ENCODE measurements at regions not wholly inside any gene's neighbourhood (a gene's known extent, or its start where the extent isn't known, plus 50 kb on each side); places are given as distances from the start of the nearest gene placed in this dataset.

- TF ChIP-seq POLR2AphosphoS5 (IDR thresholded peaks at IDR 0.05; ENCODE audit: low read depth, low read length), result peak; percentile 80
- TF ChIP-seq FOXP2 (optimal IDR thresholded peaks at IDR 0.05; ENCODE audit: borderline replicate concordance, extremely low read depth, extremely low read length, insufficient read depth), result no peak
Observed at GRCh38 chr1:217089361-217090014, 366.3 kb upstream of the ESRRG start.

Data from PFSK-1 (cell line).